ENCODE measurements at regions not wholly inside any gene's neighbourhood (a gene's known extent, or its start where the extent isn't known, plus 50 kb on each side); places are given as distances from the start of the nearest gene placed in this dataset.
"Not testable (repeated sequence)": the region's sequence is repeated elsewhere in the genome, so short reads cannot be mapped to it uniquely, and the experiment has no call there.

GRCh38 chr21:13843081-13843480 lies 233.5 kb downstream of the POTED start:
- not testable (repeated sequence) for TF ChIP-seq CTCF, POLR2A, EP300 (IDR thresholded peaks at IDR 0.05)

Measured in ovary (tissue), 3 donors.